ENCODE measurements at regions not wholly inside any gene's neighbourhood (a gene's known extent, or its start where the extent isn't known, plus 50 kb on each side); places are given as distances from the start of the nearest gene placed in this dataset.
"Not testable (repeated sequence)": the region's sequence is repeated elsewhere in the genome, so short reads cannot be mapped to it uniquely, and the experiment has no call there.

DNA sequence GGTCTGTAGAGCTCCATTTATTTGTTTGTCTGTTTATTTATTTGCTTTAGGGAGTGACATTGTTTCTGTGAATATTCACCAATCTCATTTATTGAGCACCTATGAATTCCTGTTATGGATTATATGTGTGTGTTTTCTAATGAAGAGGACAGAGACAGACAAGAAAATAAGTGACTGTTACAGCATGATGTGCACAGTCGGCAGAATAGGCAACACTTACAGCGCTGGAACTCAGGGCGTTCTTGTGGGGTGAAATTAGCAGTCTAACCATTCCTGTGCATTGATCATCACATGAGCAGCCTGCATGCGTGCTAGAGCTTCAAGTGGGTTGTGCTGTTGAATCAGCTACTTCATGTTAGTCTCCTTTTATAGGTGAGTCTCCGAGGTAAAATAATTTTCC is 960.7 kb downstream of the SLC4A3 start:
- Histone ChIP-seq H3K27me3 (ENCODE audit: control insufficient read depth in 2 of 2, insufficient read depth in 2 of 2, low read length in 2 of 2) (no peaks in the 10 kb centered on the region), H3K36me3 (ENCODE audit: control insufficient read depth in 2 of 2, insufficient read depth in 2 of 2, low read length in 2 of 2) (no peaks in the 10 kb centered on the region)

DNA sequence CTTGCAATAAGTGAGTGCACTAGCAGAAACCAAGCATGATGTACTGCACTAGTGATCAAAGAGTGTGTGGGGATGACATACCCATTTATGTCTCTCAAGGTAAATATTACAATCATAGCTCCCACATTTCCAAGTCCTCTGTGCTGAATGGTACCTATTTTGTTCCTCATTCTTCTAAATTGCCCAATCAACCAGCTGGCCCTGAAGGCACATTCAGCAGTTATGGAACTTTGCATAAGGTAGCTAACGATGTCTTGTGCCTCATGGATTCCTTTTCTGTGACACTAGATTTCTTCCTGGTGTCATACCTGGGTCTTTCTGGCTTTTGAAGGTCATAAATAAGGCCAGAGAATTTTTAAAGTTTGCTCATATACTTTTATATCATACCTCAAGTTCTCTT is 963.0 kb downstream of the SLC4A3 start:
- H3K36me3 ChIP-seq (ENCODE audit: control insufficient read depth in 2 of 2, insufficient read depth in 2 of 2, low read length in 2 of 2) = no peaks in the 10 kb centered on the region
- H3K9ac ChIP-seq (ENCODE audit: low read depth in 1 of 2, low read length in 2 of 2) = no peak overlapping the region
- H3K4me1 ChIP-seq (ENCODE audit: control insufficient read depth in 2 of 2, insufficient read depth in 2 of 2, low read length in 2 of 2) = no peaks in the 10 kb centered on the region
- no peak overlapping the region for H3K4me3 ChIP-seq (ENCODE audit: low read length in 2 of 2)
- no peaks in the 10 kb centered on the region for H3K9me3 ChIP-seq (ENCODE audit: control insufficient read depth in 2 of 2, low read length in 2 of 2)
- no peak overlapping the region for H3K27ac ChIP-seq (ENCODE audit: low read depth in 2 of 2, low read length in 2 of 2)
- no peaks in the 10 kb centered on the region for H3K27me3 ChIP-seq (ENCODE audit: control insufficient read depth in 2 of 2, insufficient read depth in 2 of 2, low read length in 2 of 2)

More for the DNA sequence above, 960.7 kb downstream of the SLC4A3 start:
- Histone ChIP-seq H3K4me1 (ENCODE audit: control insufficient read depth in 2 of 2, insufficient read depth in 2 of 2, low read length in 2 of 2) (no peaks in the 10 kb centered on the region), H3K9me3 (ENCODE audit: control insufficient read depth in 2 of 2, low read length in 2 of 2) (no peaks in the 10 kb centered on the region), H3K4me3 (ENCODE audit: low read length in 2 of 2) (no peak overlapping the region), H3K9ac (ENCODE audit: low read depth in 1 of 2, low read length in 2 of 2) (no peak overlapping the region), H3K27ac (ENCODE audit: low read depth in 2 of 2, low read length in 2 of 2) (no peak overlapping the region)

DNA sequence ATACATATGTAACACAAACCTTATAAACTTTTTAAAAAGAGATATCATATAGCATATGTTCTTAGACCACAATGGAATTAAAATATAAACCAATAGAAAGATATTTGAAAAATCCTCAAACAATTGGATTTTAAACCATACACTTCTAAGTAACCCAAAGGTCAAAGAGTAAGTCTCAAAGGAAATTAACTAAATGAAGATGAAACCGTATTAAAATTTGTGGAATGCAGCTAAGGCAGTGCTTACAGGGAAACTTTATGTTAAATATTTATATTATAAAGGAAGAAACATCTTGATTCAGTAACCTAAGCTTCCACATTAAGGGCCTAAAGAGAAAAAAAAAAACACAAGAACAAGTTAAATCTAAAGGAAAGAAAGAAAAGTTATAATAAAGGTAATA is 966.1 kb downstream of the SLC4A3 start:
- Histone ChIP-seq H3K4me3 (ENCODE audit: low read length in 2 of 2) (no peak overlapping the region), H3K9me3 (ENCODE audit: control insufficient read depth in 2 of 2, low read length in 2 of 2) (no peaks in the 10 kb centered on the region), H3K4me1 (ENCODE audit: control insufficient read depth in 2 of 2, insufficient read depth in 2 of 2, low read length in 2 of 2) (no peaks in the 10 kb centered on the region), H3K9ac (ENCODE audit: low read depth in 1 of 2, low read length in 2 of 2) (no peak overlapping the region), H3K36me3 (ENCODE audit: control insufficient read depth in 2 of 2, insufficient read depth in 2 of 2, low read length in 2 of 2) (no peaks in the 10 kb centered on the region), H3K27me3 (ENCODE audit: control insufficient read depth in 2 of 2, insufficient read depth in 2 of 2, low read length in 2 of 2) (no peaks in the 10 kb centered on the region), H3K27ac (ENCODE audit: low read depth in 2 of 2, low read length in 2 of 2) (no peak overlapping the region)

DNA sequence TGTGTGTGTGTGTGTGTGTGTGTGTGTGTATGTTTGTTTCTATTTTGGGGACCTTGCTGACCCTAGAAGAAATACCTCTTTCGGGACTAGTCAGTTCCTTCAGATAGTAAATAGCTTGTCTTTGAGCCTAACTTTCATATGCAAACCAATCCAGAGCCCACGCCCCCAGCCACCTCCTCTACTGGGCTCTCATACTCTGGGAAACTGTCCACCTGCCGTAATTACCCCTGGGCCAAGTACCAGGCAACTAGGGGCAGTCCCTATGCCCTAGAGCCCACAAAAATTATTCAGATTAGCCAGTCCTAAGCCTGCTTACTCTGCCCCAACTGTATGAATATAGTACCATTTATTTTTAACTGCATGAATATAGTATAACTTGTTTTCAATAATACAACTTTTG is 970.4 kb downstream of the EPHA4 start:
- Histone ChIP-seq H3K36me3 (ENCODE audit: control insufficient read depth in 2 of 2, insufficient read depth in 2 of 2, low read length in 2 of 2) (no peaks in the 10 kb centered on the region), H3K4me1 (ENCODE audit: control insufficient read depth in 2 of 2, insufficient read depth in 2 of 2, low read length in 2 of 2) (no peaks in the 10 kb centered on the region), H3K4me3 (ENCODE audit: low read length in 2 of 2) (no peak overlapping the region), H3K9me3 (ENCODE audit: control insufficient read depth in 2 of 2, low read length in 2 of 2) (no peaks in the 10 kb centered on the region), H3K27me3 (ENCODE audit: control insufficient read depth in 2 of 2, insufficient read depth in 2 of 2, low read length in 2 of 2) (no peaks in the 10 kb centered on the region), H3K9ac (ENCODE audit: low read depth in 1 of 2, low read length in 2 of 2) (no peak overlapping the region), H3K27ac (ENCODE audit: low read depth in 2 of 2, low read length in 2 of 2) (no peak overlapping the region)

DNA sequence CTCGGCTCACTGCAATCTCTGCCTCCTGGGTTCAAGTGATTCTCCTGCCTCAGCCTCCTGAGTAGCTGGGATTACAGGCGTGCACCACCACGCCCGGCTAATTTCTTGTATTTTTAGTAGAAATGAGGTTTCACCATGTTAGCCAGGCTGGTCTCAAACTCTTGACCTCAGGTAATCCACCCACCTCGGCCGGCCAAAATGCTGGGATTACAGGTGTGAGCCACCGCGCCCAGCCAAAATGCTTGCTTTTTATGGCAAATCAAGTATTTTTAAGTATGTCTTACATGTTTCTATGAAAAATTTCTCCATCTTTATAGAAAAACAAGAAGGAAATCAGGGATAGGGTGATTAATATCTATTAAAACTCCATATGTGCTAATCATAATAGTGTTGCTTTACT is 959.1 kb downstream of the EPHA4 start:
- not testable (repeated sequence) for H3K9ac ChIP-seq (ENCODE audit: low read depth in 1 of 2, low read length in 2 of 2); H3K36me3 ChIP-seq (ENCODE audit: control insufficient read depth in 2 of 2, insufficient read depth in 2 of 2, low read length in 2 of 2); H3K27ac ChIP-seq (ENCODE audit: low read depth in 2 of 2, low read length in 2 of 2); H3K9me3 ChIP-seq (ENCODE audit: control insufficient read depth in 2 of 2, low read length in 2 of 2); H3K27me3 ChIP-seq (ENCODE audit: control insufficient read depth in 2 of 2, insufficient read depth in 2 of 2, low read length in 2 of 2); H3K4me3 ChIP-seq (ENCODE audit: low read length in 2 of 2); H3K4me1 ChIP-seq (ENCODE audit: control insufficient read depth in 2 of 2, insufficient read depth in 2 of 2, low read length in 2 of 2)

DNA sequence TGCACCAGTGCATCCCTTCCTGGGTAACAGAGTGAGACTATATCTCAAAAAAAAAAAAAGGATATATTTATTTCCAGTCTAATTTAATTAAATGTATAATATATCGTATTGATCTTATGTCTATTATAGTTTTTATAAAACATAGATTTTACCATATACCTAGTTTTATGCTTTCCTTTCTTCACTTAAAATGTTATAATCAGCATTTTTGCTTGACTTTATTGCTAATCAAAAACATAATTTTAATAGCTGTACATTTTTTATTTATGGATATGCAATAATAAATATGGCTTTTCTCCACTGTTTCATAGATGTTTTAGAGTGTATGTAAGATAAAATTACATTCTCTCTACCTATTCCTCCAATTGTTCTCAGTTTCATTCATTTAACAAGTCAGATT is 958.0 kb downstream of the EPHA4 start:
- Histone ChIP-seq H3K4me1 (ENCODE audit: control insufficient read depth in 2 of 2, insufficient read depth in 2 of 2, low read length in 2 of 2) (no peaks in the 10 kb centered on the region), H3K9ac (ENCODE audit: low read depth in 1 of 2, low read length in 2 of 2) (no peak overlapping the region), H3K4me3 (ENCODE audit: low read length in 2 of 2) (no peak overlapping the region), H3K36me3 (ENCODE audit: control insufficient read depth in 2 of 2, insufficient read depth in 2 of 2, low read length in 2 of 2) (no peaks in the 10 kb centered on the region), H3K27me3 (ENCODE audit: control insufficient read depth in 2 of 2, insufficient read depth in 2 of 2, low read length in 2 of 2) (no peaks in the 10 kb centered on the region), H3K27ac (ENCODE audit: low read depth in 2 of 2, low read length in 2 of 2) (no peak overlapping the region), H3K9me3 (ENCODE audit: control insufficient read depth in 2 of 2, low read length in 2 of 2) (no peaks in the 10 kb centered on the region)

DNA sequence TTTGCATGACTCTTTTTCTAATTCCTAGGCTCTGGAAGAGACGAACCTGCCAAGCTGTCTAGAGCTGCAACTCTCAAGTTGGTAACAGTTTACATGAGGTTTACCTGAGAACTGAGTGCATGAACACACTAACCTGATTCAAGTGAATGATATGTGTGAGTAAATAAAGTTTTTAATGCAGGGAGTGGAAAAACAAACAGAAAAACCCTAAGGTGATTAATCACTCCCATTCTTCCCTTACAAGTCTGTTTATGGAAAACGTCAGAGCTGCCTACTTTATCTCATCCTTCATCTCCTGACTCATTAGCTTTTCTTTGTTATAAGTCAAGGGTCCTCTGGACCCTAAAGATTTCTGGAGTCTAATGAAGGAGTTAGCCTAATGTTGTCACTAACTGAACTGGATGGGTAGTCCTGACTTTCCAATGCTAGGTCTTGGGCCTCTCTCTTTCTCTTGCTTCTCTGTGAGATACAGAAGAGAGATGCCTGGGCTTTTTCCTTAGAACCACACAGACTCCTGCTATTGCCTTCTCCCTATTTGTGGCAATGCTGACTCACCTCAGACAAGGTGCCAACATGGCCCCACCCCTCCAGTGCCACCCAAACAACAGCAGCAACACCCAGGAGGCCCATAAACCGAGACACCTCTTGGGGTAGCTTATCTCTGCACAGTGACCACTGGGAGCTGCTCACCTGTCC is 952.4 kb downstream of the EPHA4 start:
- H3K9me3 ChIP-seq (ENCODE audit: control insufficient read depth in 2 of 2, low read length in 2 of 2) = no peaks in the 10 kb centered on the region
- H3K36me3 ChIP-seq (ENCODE audit: control insufficient read depth in 2 of 2, insufficient read depth in 2 of 2, low read length in 2 of 2) = no peaks in the 10 kb centered on the region
- no peaks in the 10 kb centered on the region for H3K4me1 ChIP-seq (ENCODE audit: control insufficient read depth in 2 of 2, insufficient read depth in 2 of 2, low read length in 2 of 2)
- no peak overlapping the region for H3K4me3 ChIP-seq (ENCODE audit: low read length in 2 of 2)
- H3K27me3 ChIP-seq (ENCODE audit: control insufficient read depth in 2 of 2, insufficient read depth in 2 of 2, low read length in 2 of 2) = no peaks in the 10 kb centered on the region
- H3K27ac ChIP-seq (ENCODE audit: low read depth in 2 of 2, low read length in 2 of 2) = no peak overlapping the region
- no peak overlapping the region for H3K9ac ChIP-seq (ENCODE audit: low read depth in 1 of 2, low read length in 2 of 2)

DNA sequence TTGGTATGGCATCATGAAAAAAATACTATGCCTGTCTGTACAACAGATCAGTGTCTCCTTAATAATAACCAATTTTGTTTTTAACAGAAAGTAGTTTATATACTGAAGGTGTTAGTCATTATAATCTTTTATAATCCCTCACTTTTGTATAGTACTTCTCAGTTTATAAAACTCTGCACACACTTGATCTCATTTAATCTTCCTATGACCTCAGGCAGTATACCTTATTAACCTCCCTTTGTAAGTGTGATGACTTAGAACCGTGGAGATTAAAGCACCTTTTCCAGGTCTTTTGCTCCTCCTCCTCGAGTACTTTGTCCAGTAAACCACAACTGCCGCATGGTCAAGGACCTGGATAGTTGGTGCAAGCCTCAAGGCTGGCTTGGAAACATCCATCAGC is 945.5 kb downstream of the EPHA4 start:
- H3K27me3 ChIP-seq (ENCODE audit: control insufficient read depth in 2 of 2, insufficient read depth in 2 of 2, low read length in 2 of 2) = no peaks in the 10 kb centered on the region
- no peak overlapping the region for H3K9ac ChIP-seq (ENCODE audit: low read depth in 1 of 2, low read length in 2 of 2)
- no peaks in the 10 kb centered on the region for H3K36me3 ChIP-seq (ENCODE audit: control insufficient read depth in 2 of 2, insufficient read depth in 2 of 2, low read length in 2 of 2)
- no peak overlapping the region for H3K4me3 ChIP-seq (ENCODE audit: low read length in 2 of 2)
- no peaks in the 10 kb centered on the region for H3K9me3 ChIP-seq (ENCODE audit: control insufficient read depth in 2 of 2, low read length in 2 of 2)
- H3K27ac ChIP-seq (ENCODE audit: low read depth in 2 of 2, low read length in 2 of 2) = no peak overlapping the region
- H3K4me1 ChIP-seq (ENCODE audit: control insufficient read depth in 2 of 2, insufficient read depth in 2 of 2, low read length in 2 of 2) = no peaks in the 10 kb centered on the region

DNA sequence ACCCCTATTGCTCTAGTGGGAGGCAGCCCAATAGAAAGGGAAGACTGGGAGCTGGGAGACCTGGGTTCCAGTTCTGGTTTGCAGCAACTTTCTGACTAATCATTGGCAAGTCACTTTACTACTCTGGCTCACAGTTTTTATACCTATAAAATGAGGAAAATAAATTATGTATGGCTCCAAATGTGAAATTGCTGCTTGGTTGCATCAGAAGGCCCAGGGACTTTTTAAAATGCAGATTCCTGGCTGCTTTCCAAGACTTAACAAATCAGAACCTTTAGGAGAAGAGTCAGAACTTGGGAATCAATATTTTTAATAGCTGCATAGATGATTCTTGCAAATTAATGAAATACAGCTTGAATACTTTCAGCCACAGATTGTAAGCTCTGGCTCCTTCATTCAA is 943.9 kb downstream of the EPHA4 start:
- Histone ChIP-seq H3K36me3 (ENCODE audit: control insufficient read depth in 2 of 2, insufficient read depth in 2 of 2, low read length in 2 of 2) (no peaks in the 10 kb centered on the region), H3K27me3 (ENCODE audit: control insufficient read depth in 2 of 2, insufficient read depth in 2 of 2, low read length in 2 of 2) (no peaks in the 10 kb centered on the region), H3K4me1 (ENCODE audit: control insufficient read depth in 2 of 2, insufficient read depth in 2 of 2, low read length in 2 of 2) (no peaks in the 10 kb centered on the region), H3K9me3 (ENCODE audit: control insufficient read depth in 2 of 2, low read length in 2 of 2) (no peaks in the 10 kb centered on the region), H3K4me3 (ENCODE audit: low read length in 2 of 2) (no peak overlapping the region), H3K9ac (ENCODE audit: low read depth in 1 of 2, low read length in 2 of 2) (no peak overlapping the region), H3K27ac (ENCODE audit: low read depth in 2 of 2, low read length in 2 of 2) (no peak overlapping the region)

DNA sequence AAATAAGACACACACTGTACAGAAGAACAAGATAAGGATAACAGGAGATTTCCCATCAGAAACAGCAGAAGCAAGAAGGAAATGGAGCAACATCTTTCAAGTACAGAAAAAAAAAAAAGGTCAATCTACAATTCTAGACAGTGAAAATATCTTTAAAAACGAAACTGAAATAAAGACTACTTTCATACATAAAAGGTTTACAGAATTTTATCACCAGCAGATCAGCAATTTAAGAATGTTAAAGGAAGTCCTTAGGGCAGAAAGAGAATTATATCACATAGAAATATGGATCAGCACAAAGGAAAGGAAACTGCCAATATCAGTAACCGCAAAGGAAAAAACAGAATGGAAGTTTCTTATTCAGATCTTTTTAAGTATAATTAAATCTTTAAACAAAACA is 931.0 kb downstream of the EPHA4 start:
- Histone ChIP-seq H3K27ac (ENCODE audit: low read depth in 2 of 2, low read length in 2 of 2) (no peak overlapping the region), H3K4me1 (ENCODE audit: control insufficient read depth in 2 of 2, insufficient read depth in 2 of 2, low read length in 2 of 2) (no peaks in the 10 kb centered on the region), H3K4me3 (ENCODE audit: low read length in 2 of 2) (no peak overlapping the region), H3K9ac (ENCODE audit: low read depth in 1 of 2, low read length in 2 of 2) (no peak overlapping the region), H3K9me3 (ENCODE audit: control insufficient read depth in 2 of 2, low read length in 2 of 2) (no peaks in the 10 kb centered on the region), H3K36me3 (ENCODE audit: control insufficient read depth in 2 of 2, insufficient read depth in 2 of 2, low read length in 2 of 2) (no peaks in the 10 kb centered on the region), H3K27me3 (ENCODE audit: control insufficient read depth in 2 of 2, insufficient read depth in 2 of 2, low read length in 2 of 2) (no peaks in the 10 kb centered on the region)

DNA sequence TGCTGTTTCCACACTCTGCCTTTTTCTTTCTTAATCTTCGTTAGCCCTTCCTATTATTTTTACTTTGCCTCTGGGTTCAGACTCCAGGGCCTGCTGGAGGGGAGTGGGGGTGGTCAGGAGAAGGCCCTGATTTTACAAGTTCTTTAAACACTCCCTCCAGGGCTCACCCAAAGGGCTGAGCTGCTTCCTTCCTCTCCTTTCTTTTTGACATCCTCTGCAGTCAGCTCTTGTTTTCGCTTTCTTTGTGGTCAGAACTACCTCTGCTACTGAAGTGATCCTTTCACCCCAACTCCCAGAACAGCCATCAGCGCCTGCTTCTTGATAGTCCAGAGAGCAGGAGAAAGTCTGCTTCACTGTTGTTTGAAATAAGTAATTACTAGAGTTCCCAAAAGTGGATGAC is 925.7 kb downstream of the EPHA4 start:
- no peak overlapping the region for H3K4me3 ChIP-seq (ENCODE audit: low read length in 2 of 2)
- no peak overlapping the region for H3K27ac ChIP-seq (ENCODE audit: low read depth in 2 of 2, low read length in 2 of 2)
- no peaks in the 10 kb centered on the region for H3K36me3 ChIP-seq (ENCODE audit: control insufficient read depth in 2 of 2, insufficient read depth in 2 of 2, low read length in 2 of 2)
- no peaks in the 10 kb centered on the region for H3K4me1 ChIP-seq (ENCODE audit: control insufficient read depth in 2 of 2, insufficient read depth in 2 of 2, low read length in 2 of 2)
- no peaks in the 10 kb centered on the region for H3K9me3 ChIP-seq (ENCODE audit: control insufficient read depth in 2 of 2, low read length in 2 of 2)
- no peaks in the 10 kb centered on the region for H3K27me3 ChIP-seq (ENCODE audit: control insufficient read depth in 2 of 2, insufficient read depth in 2 of 2, low read length in 2 of 2)
- no peak overlapping the region for H3K9ac ChIP-seq (ENCODE audit: low read depth in 1 of 2, low read length in 2 of 2)

Data from mucosa of rectum (tissue), 2 donors.